DND-41 (cell line): ENCODE measurements at regions not wholly inside any gene's neighbourhood (a gene's known extent, or its start where the extent isn't known, plus 50 kb on each side); places are given as distances from the start of the nearest gene placed in this dataset.

Source experiments
- ATAC-seq: fragments of 200-7000 bp; cut with Tn5 transposase; 3 replicates; pipeline ENCODE4 v1.9.1; 2021; ENCODE audit warnings: low read depth; ENCODE audit not compliant: insufficient read depth
- DNase-seq: peaks from one replicate; pipeline ENCODE4 v3.0.0-alpha.2; 2020
- H2AFZ ChIP-seq: 2 replicates; pipeline ENCODE4 v1.6.0; 2012; ENCODE audit warnings: low read depth, low read length
- H3K27ac ChIP-seq: 2 replicates; pipeline ENCODE4 v1.5.1; 2012; ENCODE audit warnings: low read length, inconsistent platforms
- H3K27me3 ChIP-seq: fragments of 200-600 bp; sonication (generic); 2 replicates; pipeline ENCODE4 v1.6.0; 2012; ENCODE audit warnings: low read length, mild to moderate bottlenecking, inconsistent platforms; ENCODE audit not compliant: insufficient read depth, poor library complexity
- H3K36me3 ChIP-seq: 2 replicates; pipeline ENCODE4 v1.5.1; 2012; ENCODE audit warnings: low read length, inconsistent platforms; ENCODE audit not compliant: insufficient read depth
- H3K4me1 ChIP-seq: 2 replicates; pipeline ENCODE4 v1.5.1; 2012; ENCODE audit warnings: mild to moderate bottlenecking, low read length; ENCODE audit not compliant: insufficient read depth
- H3K4me2 ChIP-seq: 2 replicates; pipeline ENCODE4 v1.6.0; 2012; ENCODE audit warnings: mild to moderate bottlenecking, moderate library complexity, low read length, inconsistent platforms; ENCODE audit not compliant: insufficient read depth
- H3K4me3 ChIP-seq, 2 experiments: fragments of 200-600 bp in 1 of 2; shearing (Covaris generic) in 1 of 2; 2 replicates each; pipeline ENCODE4 v1.5.1; 2012 to 2016; ENCODE audit warnings: inconsistent platforms in 2 of 2, low read length in 2 of 2, mild to moderate bottlenecking in 2 of 2, low read depth in 1 of 2, moderate library complexity in 1 of 2
- H3K79me2 ChIP-seq: 2 replicates; pipeline ENCODE4 v1.6.0; 2012; ENCODE audit warnings: low read length, inconsistent platforms; ENCODE audit not compliant: insufficient read depth
- H3K9ac ChIP-seq: 2 replicates; pipeline ENCODE4 v1.6.0; 2012; ENCODE audit warnings: low read depth, mild to moderate bottlenecking, inconsistent platforms, low read length, moderate library complexity
- H3K9me3 ChIP-seq: 2 replicates; pipeline ENCODE4 v1.5.1; 2012; ENCODE audit warnings: low read length, moderate library complexity, mild to moderate bottlenecking, inconsistent platforms; ENCODE audit not compliant: insufficient read depth, severe bottlenecking
- H4K20me1 ChIP-seq: 2 replicates; pipeline ENCODE4 v1.6.0; 2012; ENCODE audit warnings: low read length; ENCODE audit not compliant: insufficient read depth
- CTCF ChIP-seq: IDR thresholded peaks from 2 replicates; pipeline ENCODE4 v1.5.1; 2012; ENCODE audit warnings: borderline replicate concordance, low read length, moderate library complexity, mild to moderate bottlenecking; ENCODE audit not compliant: poor library complexity, severe bottlenecking; ENCODE audit errors: extremely low read depth
- EZH2 ChIP-seq: IDR thresholded peaks from 3 replicates; pipeline ENCODE4 v1.6.1; 2012; ENCODE audit warnings: borderline replicate concordance, low read depth, mild to moderate bottlenecking, moderate library complexity, low read length, inconsistent platforms; ENCODE audit not compliant: severe bottlenecking

GRCh38 chr1:216997069-216997468 lies 273.8 kb upstream of the ESRRG start:
- H3K4me1 ChIP-seq = no peaks in the 10 kb centered on the region
- no peaks in the 10 kb centered on the region for H4K20me1 ChIP-seq
- ATAC-seq (no peak), DNase-seq (no peak)
- H3K36me3 ChIP-seq = no peaks in the 10 kb centered on the region
- H3K4me2 ChIP-seq = no peak overlapping the region
- H3K9ac ChIP-seq = no peak overlapping the region
- H3K79me2 ChIP-seq = no peaks in the 10 kb centered on the region
- no peaks in the 10 kb centered on the region for H3K27me3 ChIP-seq
- H2AFZ ChIP-seq = no peak overlapping the region
- H3K27ac ChIP-seq = no peak overlapping the region
- peaks cover 2% of the 10 kb centered on the region for H3K9me3 ChIP-seq
- no peak overlapping the region for H3K4me3 ChIP-seq
- TF ChIP-seq EZH2 (no peak), CTCF (no peak)

GRCh38 chr1:216984536-216984935 lies 261.3 kb upstream of the ESRRG start:
- H3K79me2 ChIP-seq = no peaks in the 10 kb centered on the region
- no peak overlapping the region for H3K27ac ChIP-seq
- no peak overlapping the region for H3K4me2 ChIP-seq
- H3K4me3 ChIP-seq = no peak overlapping the region
- H3K4me1 ChIP-seq = no peaks in the 10 kb centered on the region
- H3K9me3 ChIP-seq = no peaks in the 10 kb centered on the region
- H2AFZ ChIP-seq = no peak overlapping the region
- TF ChIP-seq CTCF = no peak
- TF ChIP-seq EZH2 = no peak
- no peaks in the 10 kb centered on the region for H3K27me3 ChIP-seq
- no peaks in the 10 kb centered on the region for H3K36me3 ChIP-seq
- no peak overlapping the region for H3K9ac ChIP-seq
- H4K20me1 ChIP-seq = no peaks in the 10 kb centered on the region
- DNase-seq (no peak), ATAC-seq (no peak)

GRCh38 chr1:216983823-216984222 lies 260.6 kb upstream of the ESRRG start:
- Histone ChIP-seq H3K9me3 (no peaks in the 10 kb centered on the region), H3K27ac (no peak overlapping the region), H3K4me2 (no peak overlapping the region), H4K20me1 (no peaks in the 10 kb centered on the region), H3K79me2 (no peaks in the 10 kb centered on the region), H3K9ac (no peak overlapping the region), H3K27me3 (no peaks in the 10 kb centered on the region), H3K4me1 (no peaks in the 10 kb centered on the region), H3K36me3 (no peaks in the 10 kb centered on the region), H2AFZ (no peak overlapping the region), H3K4me3 (no peak overlapping the region)
- ATAC-seq (no peak), DNase-seq (no peak)
- no peak for TF ChIP-seq EZH2
- no peak for TF ChIP-seq CTCF

- DNase-seq (no peak), ATAC-seq (no peak)
- Histone ChIP-seq H2AFZ (no peak overlapping the region), H3K4me1 (no peaks in the 10 kb centered on the region), H4K20me1 (no peaks in the 10 kb centered on the region), H3K27ac (no peak overlapping the region), H3K79me2 (no peaks in the 10 kb centered on the region), H3K27me3 (no peaks in the 10 kb centered on the region), H3K36me3 (no peaks in the 10 kb centered on the region), H3K9ac (no peak overlapping the region), H3K4me2 (no peak overlapping the region), H3K9me3 (no peaks in the 10 kb centered on the region), H3K4me3 (no peak overlapping the region)
- TF ChIP-seq CTCF (no peak), EZH2 (no peak)
Measured at GRCh38 chr1:216961516-216961915, 238.3 kb upstream of the ESRRG start.
